C1 segment of cervical spinal cord (tissue), 14 donors: ENCODE measurements at regions not wholly inside any gene's neighbourhood (a gene's known extent, or its start where the extent isn't known, plus 50 kb on each side); places are given as distances from the start of the nearest gene placed in this dataset.
"Not testable (repeated sequence)": the region's sequence is repeated elsewhere in the genome, so short reads cannot be mapped to it uniquely, and the experiment has no call there.

Experiments used
- DNase-seq, 14 donors: peaks; one replicate each; lab custom pipeline; 2025; lab: John Stamatoyannopoulos, UW

DNA sequence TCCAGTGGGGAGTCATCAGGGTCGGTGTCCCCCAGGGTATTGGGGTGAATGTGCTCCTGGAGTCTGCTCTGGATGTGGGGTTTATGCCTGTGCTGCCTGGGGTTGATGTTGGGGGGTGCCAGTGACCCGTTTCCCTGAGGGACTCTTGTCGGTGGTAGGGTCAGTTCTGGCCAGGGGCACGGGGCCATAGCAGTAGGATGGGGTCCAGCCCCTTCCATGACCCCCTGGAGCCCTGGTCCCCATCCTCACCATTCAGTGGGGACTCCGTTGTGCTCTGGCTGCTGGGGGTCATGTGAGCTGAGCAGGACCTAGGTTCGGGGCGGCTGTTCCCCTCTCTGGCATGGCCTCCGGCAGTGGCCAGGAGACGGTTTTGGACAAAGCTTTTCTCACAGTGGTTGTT is 530.8 kb downstream of the GOLGA6L6 start:
- not testable (repeated sequence) for DNase-seq

DNA sequence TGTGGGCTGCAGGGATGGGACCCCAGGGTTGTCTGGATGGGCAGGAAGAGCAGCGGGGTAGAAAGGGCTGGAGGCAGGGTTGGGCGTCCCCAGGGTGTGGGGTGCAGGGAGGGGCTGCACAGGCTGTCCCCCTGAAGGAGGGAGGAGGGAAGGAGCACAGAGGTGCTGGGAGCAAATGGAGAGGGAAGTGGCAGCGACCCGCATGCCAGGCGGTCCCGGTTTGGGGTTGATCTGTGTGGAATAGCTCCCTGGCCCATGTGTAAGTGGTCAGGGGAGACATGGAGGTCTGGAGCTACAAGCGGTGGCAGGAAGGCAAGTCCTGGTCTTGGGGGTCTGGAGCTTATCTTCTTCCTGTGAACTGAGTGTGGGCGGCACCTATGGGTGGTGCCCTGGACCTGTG is 532.0 kb downstream of the GOLGA6L6 start:
- DNase-seq, result not testable (repeated sequence)

DNA sequence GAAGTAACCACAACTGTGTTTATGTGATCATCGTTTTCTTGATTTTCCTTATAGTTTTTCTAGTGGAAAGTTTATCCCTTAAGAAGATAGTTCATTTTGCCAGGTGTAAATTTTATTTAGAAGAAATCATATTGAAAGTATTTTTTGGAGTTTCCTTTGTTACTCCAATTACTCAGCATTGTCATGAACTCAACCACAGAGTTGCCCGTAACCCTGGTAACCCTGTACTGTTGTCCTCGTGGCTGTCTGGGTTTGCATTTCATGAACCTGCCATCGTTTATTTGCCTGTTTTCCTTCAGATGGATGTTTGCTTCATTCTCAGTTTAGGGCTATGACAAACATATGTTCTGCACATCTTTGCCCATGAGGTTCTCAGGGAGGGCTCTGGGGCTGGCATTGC is 534.3 kb downstream of the GOLGA6L6 start:
- DNase-seq, result not testable (repeated sequence)

DNA sequence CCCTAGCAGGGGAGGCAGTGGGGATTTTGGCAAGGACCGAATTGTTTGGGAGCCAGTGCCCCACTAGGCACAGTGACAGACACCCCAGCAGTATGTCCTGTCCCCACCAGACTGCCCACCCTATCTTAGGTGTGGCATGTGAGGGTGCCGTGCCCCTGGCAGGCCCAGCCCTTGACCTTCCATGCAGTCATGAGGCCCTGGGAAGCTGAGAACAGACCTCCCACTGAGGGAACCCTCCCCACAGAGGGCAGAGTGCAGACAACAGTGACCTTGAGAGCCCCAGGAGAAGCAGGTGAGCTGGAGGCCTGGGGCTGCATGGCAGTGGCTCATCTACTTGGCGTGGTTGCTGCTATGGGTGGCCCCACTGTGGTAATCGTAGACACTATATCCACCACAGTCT is 538.1 kb downstream of the GOLGA6L6 start:
- not testable (repeated sequence) for DNase-seq

DNA sequence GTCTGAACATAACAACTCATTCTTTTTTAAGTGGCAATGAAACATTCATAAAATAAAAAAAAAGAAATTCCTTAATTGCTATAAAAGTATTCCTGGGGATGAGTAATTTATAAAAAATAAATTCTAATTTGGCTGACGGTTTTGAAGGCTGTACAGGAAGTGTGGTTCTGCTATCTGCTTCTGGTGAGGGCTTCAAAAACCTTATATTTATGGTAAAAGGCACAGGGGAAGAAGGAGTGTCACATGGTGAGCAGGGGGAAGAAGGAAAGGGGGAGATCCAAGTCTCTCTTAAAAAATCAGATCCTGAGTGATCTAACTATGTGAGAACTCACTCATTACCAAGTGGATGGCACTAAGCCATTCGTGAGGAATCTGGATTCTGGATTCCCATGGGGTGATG is 539.0 kb downstream of the GOLGA6L6 start:
- not testable (repeated sequence) for DNase-seq

DNA sequence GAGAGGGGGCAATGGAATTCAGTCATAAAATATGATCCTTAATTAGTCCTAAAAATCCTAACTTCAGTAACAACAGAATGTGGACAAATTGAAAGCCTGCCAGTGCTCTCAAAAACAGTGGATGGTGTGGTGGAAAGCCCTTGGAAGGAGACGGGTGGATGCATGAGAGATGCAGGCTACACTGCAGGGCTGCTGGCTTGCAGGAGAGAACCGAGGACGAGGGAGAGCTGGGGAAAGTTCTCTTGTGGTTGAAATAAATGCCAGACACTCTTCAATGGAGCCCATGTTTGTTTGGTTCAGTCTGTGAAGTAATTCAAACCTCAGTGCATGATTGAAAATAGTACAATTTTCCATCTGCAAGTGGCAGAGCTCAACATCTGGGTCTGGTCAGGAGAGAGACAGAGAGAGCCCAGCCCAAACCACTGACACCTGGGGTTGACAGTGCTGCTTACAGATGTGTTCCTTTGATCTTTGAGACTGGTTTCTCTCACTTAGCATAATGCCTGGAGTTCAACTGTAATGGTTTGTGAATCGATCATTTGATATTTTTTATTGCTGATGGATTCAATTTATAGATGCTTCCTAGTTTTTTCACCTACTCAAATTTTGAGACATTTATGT is 544.9 kb downstream of the GOLGA6L6 start:
- not testable (repeated sequence) for DNase-seq

DNA sequence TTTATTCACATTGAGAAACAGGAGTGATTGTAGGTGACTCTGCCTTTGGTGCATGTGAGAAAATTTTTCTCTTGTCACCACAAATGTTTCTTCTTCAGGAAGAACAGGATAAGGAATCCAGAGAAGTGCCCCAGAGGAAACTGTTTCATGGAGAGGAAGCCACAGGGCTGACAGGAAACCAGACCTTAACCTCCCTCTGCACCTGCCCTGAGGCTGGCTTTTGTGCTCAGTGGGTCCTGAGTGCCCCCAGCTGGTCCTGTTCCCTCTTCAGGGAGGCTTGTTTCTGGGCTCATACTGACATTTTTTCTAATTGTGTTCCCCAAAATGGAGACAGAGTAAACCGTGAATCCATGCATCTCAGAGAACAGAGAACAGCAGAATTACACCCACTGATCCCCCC is 546.3 kb downstream of the GOLGA6L6 start:
- not testable (repeated sequence) for DNase-seq

DNA sequence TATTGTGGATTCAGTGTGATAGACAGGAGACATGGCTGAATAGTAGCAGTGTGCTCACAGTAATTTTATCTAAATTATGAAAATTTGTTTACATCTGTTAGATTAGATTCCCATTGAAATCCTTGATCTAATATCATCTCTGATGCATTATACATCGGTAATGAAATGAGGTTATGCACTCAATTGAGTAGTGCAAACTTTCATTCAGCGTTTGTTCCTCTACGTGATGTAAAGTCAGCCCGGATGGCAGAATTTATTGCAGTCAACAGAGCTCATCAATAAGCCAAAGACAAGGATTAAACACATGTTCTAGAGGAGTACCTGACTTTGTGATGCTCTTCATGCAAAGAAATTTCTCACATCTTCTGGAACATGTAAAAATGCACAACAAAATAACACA is 549.2 kb downstream of the GOLGA6L6 start:
- no peak for DNase-seq

DNA sequence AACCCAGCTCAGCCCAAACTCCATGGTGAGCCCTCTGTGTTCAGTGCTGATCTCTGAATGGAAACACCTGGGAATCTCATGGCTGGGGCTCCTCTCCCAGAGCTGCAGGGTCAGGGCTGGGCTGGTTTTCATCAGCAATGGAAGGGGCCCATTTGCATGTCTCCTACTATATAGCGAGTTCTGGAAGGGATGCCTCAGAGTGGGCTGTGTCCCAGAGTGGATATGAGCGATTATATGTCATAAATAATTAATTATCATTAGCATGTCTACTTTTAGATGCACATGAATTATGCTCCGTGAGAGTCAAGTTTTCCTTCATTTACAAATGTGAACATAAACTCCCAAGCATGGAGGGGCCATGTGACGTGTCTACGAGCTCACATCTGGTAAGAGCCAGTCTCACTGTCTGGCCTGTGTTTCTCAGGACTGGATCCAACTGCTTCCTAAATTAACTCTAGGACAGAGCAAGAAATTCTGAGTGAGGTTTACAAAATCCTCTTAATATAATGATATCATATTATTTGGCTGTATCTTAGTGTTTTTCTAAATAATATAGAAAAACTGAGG is 553.4 kb downstream of the GOLGA6L6 start:
- DNase-seq, result no peak

DNA sequence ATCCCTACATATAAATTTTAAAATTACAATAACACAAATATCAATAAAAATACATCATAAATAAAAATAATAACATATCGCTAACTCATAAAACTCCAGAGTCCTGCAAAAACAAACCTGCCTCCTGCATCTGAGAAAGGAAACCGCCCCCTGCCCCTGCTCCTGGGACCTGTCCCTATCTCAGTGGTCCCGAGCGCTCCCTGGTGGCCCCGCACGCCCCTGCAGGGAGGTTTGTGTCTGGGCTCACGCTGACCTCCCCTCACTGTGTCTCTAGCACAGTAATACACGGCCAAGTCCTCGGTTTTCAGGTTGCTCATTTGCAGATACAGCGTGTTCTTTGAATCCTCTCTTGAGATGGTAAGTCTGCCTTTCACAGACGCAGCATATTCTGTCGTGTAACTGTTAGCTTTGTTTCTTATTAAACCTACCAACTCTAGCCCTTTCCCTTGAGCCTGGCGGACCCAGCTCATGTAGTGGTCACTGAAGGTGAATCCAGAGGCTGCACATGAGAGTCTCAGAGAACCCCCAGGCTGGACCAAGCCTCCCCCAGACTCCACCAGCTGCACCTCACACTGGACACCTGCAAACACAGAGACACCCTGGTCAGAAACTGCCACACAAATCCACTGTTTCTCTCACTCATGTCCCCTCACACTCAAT is 554.1 kb downstream of the GOLGA6L6 start:
- DNase-seq, result no peak

DNA sequence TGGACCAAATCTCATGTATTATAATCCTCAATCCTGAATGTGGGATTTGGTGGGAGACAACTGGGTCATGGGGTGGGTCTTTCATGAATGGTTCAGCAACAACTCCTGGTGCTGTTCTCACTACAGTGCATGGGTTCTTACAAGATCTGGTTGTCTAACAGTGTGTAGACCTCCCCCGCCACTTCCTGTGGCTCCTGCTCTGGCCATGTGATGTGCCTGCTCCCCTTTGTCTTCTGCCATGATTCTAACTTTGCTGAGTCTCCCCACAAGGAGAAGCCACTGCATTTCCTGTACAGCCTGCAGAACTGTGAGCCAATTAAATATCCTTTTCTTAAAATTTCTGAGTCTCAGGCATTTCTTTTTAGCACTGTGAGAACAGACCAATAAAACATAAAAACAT is 557.5 kb downstream of the GOLGA6L6 start:
- no peak for DNase-seq

DNA sequence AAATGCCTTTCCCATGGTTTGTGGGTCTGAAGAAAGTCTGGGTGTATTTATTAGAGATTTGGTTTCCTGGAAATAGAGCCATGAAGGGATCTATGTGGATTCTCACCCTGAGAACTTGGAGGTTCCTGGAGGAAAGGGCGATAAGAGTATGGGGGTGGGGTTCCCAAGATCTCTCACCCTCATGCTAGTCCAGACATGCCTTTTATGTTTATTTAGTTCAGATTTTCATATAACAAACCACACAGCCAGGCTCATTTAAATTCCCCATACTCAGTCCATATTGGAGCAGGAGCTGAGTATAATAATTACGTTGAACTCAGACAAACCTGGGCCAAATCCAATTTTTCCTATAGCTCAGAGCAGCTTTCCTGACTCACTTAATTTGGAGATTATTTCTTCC is 566.6 kb downstream of the GOLGA6L6 start:
- DNase-seq, result no peak

DNA sequence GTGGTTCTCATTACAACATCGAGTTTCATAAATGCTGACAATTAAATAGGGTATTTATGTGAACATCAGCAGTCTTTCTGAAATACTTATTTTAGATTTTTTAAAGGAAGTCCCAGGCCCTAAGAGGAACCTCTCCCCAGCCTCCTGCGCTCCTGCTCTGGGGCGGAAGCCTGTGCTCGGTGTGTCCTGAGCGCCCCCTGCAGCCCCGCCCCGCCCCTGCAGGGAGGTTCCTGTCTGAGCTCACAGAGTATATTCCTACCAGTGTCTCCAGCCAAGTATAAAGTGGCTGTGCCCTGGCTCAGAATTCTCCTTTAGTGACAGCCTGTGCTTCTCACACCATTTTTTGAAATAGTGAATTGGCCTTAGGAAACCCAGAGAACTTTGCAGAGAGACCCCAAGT is 567.9 kb downstream of the GOLGA6L6 start:
- peak in 1 of 14 donors; percentile 0 for DNase-seq

DNA sequence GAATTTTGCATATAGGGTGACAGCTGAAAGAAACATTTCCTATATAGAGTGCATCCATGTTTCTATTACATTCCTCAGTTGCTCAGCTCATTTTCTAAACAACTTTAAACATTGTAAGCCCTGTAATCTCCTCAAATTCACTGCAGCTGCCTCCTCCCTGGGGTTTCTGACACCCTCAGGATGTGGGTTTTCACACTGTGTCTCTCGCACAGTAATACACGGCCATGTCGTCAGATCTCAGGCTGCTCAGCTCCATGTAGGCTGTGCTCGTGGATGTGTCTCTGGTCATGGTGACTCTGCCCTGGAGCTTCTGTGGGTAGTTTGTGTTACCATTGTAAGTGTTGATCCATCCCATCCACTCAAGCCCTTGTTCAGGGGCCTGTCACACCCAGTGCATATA is 569.0 kb downstream of the GOLGA6L6 start:
- DNase-seq, result not testable (repeated sequence)

DNA sequence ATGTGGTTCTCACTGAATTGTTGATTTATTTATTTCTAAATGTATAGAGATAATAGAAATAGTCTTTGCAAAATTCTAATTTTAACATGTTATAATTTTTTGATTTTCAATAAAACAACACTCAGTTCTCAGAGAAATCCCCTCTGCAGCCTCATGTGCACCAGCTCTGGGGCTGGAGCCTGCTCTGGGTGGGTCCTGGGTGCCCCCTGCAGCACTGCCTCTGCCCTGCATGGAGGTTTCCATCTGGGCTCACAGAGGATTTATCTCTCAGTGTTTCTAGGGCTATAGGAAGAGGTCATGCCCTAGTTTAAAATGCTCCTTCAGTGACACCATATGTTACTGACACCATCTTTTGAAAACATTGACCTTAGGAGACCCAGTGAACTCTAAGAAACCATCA is 576.0 kb downstream of the GOLGA6L6 start:
- not testable (repeated sequence) for DNase-seq

DNA sequence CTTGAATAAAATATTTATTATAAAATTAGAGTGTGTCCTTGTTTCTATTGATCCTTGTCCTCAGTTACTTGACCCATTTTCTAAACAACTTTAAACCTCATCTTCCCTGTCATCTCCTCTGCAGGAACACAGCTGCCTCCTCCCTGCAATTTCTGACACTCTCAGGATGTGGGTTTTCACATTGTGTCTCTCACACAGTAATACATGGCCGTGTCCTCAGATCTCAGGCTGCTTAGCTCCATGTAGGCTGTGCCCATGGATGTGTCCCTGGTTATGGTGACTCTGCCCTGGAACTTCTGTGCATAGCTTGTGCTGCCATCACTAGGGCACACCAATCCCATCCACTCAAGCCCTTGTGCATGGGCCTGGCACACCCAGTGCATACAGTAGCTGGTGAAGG is 577.1 kb downstream of the GOLGA6L6 start:
- not testable (repeated sequence) for DNase-seq

DNA sequence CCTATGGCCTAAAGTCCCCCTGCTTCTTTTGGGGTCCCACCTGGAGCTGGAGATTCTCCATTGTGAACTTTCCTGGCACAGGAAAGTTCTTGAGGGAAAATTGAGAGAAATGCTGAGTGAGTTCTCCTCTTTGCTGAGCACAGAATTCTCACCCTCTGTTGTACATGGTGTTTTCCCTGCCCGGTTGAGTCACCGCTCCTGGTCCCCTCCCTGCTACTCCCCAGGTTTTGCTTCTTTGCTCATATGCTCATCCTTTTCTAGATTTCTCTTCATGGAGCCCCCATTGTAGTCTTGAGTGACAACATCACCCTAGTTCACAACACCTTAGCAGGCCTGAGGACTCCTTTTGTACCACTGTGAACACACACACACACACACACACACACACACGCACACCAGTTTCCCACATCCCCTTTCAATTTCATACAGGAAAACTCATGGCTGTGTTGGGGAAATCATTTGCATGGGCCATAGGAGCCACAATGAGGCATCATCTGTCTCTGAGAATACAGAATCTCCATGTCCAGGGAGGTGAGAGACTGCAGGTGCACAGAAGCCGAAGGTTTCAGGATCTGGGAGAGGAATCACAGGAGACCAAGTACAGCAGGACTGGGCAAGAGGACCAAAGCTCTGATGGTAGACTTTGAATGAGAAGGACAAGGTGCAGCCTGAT is 585.3 kb downstream of the GOLGA6L6 start:
- DNase-seq, result no peak

DNA sequence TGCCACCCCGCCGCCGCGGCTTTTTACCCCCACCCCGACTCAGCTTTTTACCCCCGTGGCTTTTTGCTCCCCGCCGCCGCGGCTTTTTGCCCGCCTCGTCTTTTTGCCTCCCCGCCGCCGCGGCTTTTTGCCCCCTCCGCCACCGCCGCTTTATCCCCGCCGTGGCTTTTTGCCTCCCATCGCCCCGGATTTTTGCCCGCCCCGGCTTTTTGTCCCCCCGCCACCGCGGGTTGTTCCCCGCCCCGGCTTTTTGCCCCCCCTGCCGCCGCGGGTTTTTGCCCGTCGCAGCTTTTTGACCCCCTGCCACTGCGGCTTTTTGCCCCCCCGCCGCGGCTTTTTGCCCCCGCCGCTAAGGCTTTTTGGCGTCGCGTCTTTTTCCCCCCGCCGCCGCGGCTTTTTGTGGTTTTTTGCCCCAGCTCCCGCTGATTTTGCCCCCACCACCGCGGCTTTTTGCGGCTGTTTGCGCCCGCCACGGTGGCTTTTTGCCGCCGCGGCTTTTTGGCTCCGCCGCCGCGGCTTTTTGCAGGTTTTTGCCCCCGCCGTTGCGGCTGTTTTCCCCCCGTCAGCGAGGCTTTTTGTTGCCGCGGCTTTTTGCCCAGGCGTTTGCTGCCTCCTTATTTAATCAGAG is 597.2 kb downstream of the GOLGA6L6 start:
- no peak for DNase-seq

DNA sequence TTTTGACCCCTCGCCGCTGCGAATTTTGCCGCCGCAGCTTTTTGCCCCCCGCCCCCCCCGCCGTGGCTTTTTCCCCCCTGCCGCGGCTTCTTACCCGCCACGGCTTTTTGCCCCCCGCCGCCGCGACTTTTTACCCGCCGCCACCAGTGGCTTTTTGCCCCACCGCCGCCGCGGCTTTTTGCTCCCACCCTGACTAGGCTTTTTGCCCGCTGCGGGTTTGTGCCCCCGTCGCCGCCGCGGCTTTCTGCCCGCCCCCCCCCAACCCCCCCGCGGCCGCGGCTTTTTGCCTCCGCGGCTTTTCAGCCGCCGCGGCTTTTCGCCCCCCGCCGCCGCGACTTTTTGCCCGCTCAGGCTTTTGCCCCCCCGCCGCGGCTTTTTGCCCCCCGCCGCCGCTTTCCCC is 598.1 kb downstream of the GOLGA6L6 start:
- no peak for DNase-seq

DNA sequence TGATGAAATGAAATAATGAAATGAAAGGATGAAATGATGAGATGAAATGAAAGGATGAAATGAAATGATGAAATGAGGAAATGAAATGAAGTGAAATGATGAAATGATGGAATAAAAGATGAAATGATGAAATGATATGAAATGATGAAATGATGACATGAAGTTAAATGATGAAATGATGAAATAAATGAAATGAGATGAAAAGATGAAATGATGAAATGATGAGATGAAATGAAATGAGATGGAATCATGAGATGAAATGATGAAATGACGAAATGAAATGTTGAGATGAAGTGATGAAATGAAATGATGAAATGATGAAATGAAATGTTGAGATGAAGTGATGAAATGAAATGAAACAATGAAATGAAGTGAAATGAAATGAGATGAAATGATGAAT is 638.3 kb downstream of the GOLGA6L6 start:
- DNase-seq, result not testable (repeated sequence)

DNA sequence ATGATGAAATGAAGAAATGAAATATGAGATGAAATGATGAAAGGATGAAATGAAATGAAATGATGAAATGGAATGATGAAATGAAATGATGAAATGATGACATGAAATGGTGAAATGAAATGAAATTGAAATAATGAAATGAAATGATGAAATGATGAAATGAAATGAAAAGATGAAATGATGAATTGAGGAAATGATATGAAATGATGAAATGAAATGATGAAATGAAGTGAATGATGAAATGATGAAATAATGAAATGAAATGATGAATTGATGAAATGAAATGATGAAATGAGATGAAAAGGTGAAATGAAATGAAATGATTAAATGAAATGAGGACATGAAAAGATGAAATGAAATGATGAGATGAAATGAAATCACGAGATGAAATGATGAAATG is 639.2 kb downstream of the GOLGA6L6 start:
- DNase-seq, result not testable (repeated sequence)

DNA sequence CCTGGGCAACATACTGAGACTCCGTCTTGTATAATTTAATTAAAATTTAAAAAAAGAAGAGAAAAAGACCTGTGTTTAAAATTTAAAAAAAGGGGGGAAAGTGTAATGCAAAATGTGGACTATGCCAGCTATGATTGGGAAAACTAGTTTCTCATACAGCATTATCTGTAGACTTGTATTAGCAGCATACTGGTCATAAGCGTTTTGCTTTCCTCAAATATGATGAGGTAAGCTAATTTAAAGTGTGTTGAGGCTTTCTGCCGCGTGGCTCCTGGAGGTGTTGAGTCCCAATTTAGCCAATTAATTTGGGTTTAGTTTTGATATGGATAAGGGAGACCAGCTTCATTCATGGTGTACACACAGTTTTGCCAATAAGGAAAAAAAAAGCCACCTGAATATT is 640.2 kb downstream of the GOLGA6L6 start:
- not testable (repeated sequence) for DNase-seq
